Epithelial cell of esophagus (primary cell): ENCODE measurements at regions not wholly inside any gene's neighbourhood (a gene's known extent, or its start where the extent isn't known, plus 50 kb on each side); places are given as distances from the start of the nearest gene placed in this dataset.
A peak's percentile ranks its signal among the peaks of the same experiment; 100 is the strongest.
"Not testable (repeated sequence)": the region's sequence is repeated elsewhere in the genome, so short reads cannot be mapped to it uniquely, and the experiment has no call there.

Experiments
- DNase-seq: peaks from one replicate; pipeline ENCODE4 v3.0.0; 2010; ENCODE audit warnings: low read depth
- H3K4me3 ChIP-seq: 2 replicates; pipeline ENCODE4 v1.5.1; 2011; ENCODE audit warnings: mild to moderate bottlenecking, low read length, control low read depth
- TF ChIP-seq, protein P1 (sequence below): IDR thresholded peaks from 2 replicates; pipeline ENCODE4 v1.5.1; 2011; ENCODE audit warnings: low read depth, mild to moderate bottlenecking, low read length, control low read depth, inconsistent platforms; ENCODE audit not compliant: insufficient read depth; ENCODE audit errors: missing control alignments

- H3K4me3 ChIP-seq = no peak overlapping the region
- TF ChIP-seq, protein P1, sequence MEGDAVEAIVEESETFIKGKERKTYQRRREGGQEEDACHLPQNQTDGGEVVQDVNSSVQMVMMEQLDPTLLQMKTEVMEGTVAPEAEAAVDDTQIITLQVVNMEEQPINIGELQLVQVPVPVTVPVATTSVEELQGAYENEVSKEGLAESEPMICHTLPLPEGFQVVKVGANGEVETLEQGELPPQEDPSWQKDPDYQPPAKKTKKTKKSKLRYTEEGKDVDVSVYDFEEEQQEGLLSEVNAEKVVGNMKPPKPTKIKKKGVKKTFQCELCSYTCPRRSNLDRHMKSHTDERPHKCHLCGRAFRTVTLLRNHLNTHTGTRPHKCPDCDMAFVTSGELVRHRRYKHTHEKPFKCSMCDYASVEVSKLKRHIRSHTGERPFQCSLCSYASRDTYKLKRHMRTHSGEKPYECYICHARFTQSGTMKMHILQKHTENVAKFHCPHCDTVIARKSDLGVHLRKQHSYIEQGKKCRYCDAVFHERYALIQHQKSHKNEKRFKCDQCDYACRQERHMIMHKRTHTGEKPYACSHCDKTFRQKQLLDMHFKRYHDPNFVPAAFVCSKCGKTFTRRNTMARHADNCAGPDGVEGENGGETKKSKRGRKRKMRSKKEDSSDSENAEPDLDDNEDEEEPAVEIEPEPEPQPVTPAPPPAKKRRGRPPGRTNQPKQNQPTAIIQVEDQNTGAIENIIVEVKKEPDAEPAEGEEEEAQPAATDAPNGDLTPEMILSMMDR = no peak
- DNase-seq = no peak
Measured at GRCh38 chr2:139457873-139458272, 677.7 kb upstream of the NXPH2 start.

- no peak overlapping the region for H3K4me3 ChIP-seq
- no peak for DNase-seq
- TF ChIP-seq, protein P1 = no peak
Measured at GRCh38 chr2:139454251-139454650, 674.1 kb upstream of the NXPH2 start.

DNA sequence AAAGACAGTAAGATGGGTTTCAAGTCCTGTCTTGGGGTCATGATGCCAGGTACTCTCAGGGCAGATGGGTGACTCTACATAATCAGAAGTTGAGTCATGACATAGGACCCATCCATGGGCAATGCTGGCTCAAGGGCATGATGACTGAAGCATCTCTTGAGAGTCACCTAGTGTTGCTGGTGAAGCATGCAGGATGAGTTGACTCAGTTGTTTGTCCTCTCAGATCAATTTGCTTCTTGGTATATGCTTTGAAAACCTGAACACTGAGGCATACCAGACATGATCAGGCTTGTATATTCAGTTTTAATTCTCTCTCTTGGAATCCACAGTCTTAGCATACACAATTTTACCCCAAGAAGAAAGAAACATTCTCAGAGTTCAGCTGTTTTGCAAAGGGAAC is 658.9 kb upstream of the NXPH2 start:
- no peak overlapping the region for H3K4me3 ChIP-seq
- DNase-seq = peak; percentile 44
- TF ChIP-seq, protein P1 = no peak

DNA sequence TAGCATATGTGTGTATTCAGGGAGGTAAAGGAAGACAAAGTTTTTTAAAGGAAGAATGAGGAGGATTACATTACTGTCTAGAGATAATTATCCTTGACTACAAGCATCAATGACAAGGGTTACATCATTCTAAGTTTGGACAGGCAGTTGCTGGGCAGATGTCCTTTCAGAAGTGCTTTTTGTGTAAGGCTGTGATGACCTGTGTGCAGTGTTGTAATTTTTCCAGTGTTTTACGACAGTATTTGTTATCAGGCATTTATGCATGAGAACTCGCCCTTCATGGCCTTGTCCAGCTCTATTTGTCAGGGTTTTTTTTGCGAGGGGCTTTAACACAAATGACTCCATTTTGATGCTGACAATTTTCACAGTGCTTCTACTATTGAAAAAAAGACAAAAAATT is 658.3 kb upstream of the NXPH2 start:
- TF ChIP-seq, protein P1 = no peak
- no peak overlapping the region for H3K4me3 ChIP-seq
- DNase-seq = no peak

- TF ChIP-seq, protein P1 = no peak
- DNase-seq = no peak
- H3K4me3 ChIP-seq = no peak overlapping the region
Measured at GRCh38 chr2:139427164-139427563, 647.0 kb upstream of the NXPH2 start.

GRCh38 chr2:139424101-139424500 is 643.9 kb upstream of the NXPH2 start:
- H3K4me3 ChIP-seq = no peak overlapping the region
- TF ChIP-seq, protein P1 = no peak
- no peak for DNase-seq

- no peak for DNase-seq
- TF ChIP-seq, protein P1 = no peak
- H3K4me3 ChIP-seq = no peak overlapping the region
Measured at GRCh38 chr2:139411236-139411635, 631.0 kb upstream of the NXPH2 start.

DNA sequence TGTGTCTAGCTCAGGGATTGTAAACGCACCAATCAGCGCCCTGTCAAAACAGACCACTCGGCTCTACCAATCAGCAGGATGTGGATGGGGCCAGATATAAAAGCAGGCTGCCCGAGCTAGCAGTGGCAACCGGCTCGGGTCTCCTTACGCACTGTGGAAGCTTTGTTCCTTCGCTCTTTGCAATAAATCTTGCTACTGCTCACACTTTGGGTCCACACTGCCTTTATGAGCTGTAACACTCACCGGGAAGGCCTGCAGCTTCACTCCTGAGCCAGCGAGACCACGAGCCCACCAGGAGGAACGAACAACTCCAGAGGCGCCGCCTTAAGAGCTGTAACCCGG is 630.6 kb upstream of the NXPH2 start:
- not testable (repeated sequence) for DNase-seq, H3K4me3 ChIP-seq

DNA sequence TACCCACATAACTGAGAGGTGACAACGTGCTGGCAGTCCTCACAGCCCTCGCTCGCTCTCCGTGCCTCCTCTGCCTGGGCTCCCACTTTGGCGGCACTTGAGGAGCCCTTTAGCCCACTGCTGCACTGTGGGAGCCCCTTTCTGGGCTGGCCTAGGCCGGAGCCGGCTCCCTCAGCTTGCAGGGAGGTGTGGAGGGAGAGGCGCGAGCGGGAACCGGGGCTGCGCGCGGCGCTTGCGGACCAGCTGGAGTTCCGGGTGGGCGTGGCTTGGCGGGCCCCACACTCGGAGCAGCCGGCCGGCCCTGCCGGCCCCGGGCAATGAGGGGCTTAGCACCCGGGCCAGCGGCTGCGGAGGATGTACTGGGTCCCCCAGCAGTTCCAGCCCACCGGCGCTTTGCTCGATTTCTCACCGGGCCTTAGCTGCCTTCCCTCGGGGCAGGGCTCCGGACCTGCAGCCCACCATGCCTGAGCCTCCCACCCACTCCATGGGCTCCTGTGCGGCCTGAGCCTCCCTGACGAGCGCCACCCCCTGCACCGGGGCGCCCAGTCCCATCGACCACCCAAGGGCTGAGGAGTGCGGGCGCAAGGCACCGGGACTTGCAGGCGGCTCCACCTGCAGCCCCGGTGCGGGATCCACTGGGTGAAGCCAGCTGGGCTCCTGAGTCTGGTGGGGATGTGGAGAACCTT is 630.1 kb upstream of the NXPH2 start:
- not testable (repeated sequence) for DNase-seq, H3K4me3 ChIP-seq
